Mucosa of gallbladder (tissue), 1 donor: ENCODE measurements at regions not wholly inside any gene's neighbourhood (a gene's known extent, or its start where the extent isn't known, plus 50 kb on each side); places are given as distances from the start of the nearest gene placed in this dataset.

Experiments used
- DNase-seq: peaks from one replicate; pipeline ENCODE4 v3.0.0-alpha.2; 2020; ENCODE audit warnings: low spot score
- donor health status: DM: no; HTN: no; CAD: no.

DNA sequence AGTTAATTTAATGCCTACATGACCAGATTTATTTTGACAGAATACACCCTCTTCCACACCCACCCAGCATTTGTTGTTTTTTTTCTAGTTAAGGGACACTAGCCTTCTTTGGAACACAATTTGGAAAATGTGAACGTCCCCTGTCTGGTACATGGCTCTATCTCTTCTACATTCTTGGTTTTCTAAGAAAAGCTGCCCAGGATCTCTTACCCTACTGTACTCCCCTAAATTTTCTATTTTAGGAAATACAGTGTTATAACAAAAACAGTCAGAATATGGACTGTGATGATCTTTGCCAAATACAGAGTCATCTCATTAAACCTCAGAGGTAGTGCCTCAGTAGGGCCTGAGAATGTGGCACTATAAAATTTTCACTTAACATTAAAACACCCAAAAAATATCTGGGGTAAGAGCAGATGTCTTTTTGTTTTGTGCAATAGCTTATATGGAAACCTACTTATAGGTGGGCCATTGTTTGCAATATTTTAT, 93.1 kb upstream of the SPON1 start:
- DNase-seq = no peak

DNA sequence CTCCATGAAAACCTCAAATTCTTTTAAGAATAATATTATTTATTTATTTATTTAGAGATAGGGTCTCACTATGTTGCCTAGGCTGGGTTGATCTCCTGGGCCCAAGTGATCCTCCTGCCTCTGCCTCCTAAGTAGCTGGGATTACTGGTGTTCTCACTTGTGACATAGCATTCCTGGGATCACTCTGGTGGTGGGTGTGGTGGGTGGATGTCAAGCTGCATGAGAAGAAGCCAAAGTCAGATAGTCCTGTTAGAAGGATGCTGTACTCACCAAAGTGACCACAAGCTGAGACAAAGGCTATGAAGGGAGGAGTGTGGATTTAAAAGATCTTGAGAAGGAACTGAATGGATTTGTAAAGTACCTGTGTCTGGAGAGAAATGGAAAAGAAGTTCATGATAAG, 87.9 kb upstream of the SPON1 start:
- DNase-seq = no peak

DNA sequence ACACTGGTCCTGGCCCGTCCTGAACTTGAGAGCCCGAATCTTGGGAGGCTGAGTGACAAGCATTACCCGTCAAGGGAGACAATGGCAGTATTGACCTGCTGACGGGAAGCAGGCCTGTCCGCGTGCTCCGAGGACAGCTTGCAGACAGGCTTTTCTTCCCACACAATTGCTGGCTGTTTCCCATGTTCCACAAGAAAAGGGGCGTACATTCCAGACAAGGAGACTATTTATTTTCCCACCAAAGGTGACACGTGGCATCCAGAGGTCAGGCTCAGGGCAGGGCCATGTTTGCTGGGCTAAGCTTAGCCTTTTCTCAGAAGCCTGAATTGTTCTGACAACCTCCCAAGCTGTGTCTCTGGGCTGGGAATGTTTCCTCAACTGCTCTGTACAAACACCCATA, 86.9 kb upstream of the SPON1 start:
- DNase-seq = no peak

DNA sequence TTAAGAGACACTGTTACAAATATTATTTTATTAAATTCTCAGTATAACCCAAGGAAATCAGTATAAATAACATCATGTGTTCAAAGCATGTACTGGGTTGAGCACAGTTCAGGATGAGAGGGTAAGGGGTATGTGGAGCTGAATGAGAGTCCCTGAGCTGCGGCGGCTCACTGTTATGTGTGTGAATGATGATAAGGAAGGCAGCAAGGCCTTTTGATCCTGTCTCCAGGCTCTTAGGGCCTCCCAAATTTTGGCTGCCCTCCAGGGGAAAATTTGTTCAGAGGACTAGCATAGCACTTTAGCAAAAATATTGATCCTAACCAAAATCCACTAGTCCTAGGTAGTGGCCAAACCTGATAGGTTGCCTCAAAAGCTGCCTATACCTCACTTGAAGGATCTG, 86.1 kb upstream of the SPON1 start:
- no peak for DNase-seq

DNA sequence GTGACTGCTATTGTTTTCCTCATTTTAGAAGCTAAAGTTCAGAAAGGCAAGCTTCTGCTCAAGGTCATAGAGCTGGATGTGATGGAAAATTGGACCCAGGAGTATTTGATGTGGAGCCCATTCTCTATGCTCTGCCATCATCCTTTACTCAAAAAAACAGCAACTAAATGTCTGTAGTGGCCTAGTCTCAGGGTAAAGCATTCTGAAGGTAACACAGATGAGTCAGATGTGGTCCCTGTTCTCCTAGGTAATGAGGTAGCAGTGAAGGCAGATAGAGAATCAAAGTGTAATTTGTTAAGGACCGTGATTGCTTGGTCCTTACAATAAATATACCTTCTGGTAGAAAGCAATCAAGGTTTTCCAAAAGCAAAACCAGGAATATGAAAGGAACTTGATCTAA, 84.4 kb upstream of the SPON1 start:
- DNase-seq = no peak

DNA sequence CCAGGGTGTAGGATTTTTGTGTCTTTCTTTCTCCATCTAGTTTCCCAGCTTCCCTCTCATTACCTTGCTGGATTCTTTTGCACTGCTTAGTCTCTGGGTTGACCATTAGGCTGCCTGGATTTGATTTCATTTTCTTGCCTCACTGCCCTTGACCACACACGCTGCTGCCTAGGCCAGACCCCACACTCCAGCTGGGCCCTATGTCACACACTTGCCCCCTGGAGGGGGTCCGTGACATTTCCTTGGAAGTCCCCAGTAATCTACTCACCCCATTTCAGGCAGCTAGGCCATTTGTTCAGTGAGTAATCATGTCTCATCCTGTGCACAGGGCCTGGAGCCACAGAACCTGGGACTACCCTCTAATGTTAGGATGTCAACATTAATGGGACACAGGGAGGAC, 81.9 kb upstream of the SPON1 start:
- no peak for DNase-seq

DNA sequence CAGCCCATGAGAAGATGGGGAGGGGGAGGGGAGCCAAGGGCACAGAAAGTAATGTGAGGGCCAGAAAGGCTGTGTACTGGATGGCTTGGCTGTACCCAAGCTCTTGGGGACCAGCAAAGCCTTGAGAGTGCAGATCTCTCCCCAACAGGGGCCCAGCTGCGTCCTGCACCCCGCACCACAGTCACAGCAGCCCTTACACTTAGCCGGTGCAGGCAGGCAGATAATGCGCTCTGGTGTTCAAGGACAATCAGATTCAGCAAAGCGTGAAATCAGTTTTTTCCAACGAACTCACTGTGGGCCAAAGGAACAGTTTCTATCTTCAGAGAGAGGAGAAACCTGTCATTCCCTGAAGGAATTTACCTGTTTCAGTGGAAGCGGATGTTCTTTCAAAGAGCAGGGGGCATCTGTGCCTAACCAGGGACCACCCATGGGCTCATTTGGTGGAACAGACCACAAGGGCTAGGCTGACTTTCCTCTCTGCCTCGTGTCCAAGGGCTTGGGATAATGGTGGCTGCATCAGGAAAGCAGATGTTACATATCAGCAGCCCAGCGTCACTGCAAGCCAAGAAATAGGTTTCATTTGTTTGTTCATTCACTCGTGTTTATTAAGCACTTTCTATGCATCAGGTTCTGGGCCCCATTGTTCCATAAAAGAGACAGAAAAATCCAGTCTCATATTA, 81.2 kb upstream of the SPON1 start:
- no peak for DNase-seq

DNA sequence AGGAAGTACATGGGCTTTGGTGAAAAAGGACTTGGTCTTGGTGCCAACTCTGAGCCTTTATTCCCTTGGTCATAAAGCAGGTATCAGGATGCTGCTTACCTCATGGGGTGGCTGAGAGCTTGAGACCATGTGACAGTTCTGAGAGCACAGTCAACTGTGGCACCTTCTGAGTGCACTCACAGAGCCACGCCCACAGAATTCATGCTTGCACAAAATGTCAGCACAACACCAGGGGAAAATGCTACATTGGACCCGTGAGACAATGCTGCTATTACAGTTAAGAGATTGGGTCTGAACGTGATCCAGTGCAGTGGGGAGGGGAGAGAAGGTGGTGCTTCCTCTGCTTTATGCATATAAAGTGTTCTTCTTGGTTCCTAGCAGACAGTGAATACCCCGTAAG, 79.5 kb upstream of the SPON1 start:
- no peak for DNase-seq

DNA sequence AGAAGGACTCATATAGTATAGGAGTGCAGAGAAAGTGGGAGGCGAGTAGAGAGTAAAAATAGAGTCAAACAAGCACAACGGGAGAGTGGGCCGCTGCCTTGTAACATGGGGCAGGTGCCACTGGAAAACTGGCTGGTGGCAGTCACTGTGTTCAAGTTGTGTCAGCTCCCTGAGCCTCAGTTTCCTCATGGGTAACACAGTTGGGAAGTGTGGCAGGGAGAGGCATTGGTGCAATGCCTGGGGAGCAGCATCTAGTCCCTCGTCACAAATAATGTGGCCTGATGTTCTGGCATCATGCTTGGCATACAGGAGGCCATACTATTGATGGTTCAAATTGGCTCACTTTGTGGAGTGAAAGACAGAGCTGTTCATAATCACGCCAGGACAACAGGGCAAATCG, 78.9 kb upstream of the SPON1 start:
- no peak for DNase-seq

DNA sequence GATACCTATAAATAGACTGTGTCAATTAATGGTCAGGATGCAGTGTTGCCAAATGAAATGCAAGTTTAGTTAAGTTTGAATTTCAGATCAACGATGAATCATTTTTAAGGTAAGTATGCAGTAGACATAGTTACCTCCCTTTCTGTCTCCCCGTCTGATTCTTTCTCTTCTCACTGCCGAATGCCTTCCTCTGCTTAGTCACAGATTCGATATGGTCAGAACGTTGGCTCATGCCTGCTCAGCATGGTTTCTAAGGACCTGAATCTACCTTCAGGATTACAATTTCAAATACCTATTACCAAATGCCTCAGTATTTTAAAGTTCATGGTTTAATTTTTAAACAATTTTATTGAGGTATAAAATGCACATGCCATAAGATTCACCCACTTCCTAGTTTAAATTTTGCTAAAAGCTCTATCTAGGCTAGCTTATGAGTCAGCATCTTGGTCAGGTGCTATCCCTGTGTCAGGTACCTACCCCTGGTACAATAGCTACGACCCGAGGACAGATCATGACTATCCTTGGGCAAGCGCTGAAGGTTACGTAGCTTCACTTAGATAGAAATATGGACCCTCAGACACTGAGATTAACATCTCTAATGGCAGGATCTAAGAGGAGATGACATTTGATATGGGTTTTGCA, 78.2 kb upstream of the SPON1 start:
- no peak for DNase-seq

DNA sequence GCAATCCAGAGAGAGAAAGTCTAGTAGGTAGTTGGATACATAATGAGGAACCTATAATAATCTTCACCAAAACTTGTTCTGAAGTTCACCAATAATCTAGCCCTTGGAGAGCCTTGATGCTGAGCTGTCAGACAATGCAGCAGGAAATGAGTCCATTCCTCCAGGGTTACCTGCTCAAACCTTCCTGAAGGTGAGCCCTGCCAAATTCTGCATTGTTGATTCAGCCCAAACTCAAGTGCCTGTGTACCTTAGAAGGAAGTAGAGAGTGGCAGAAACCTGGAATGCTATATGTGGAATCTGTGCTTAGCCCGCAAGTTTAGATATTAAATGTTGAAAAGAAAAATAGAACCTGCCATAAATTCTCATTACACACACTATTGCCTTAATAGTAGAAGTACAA, 77.4 kb upstream of the SPON1 start:
- DNase-seq = no peak

DNA sequence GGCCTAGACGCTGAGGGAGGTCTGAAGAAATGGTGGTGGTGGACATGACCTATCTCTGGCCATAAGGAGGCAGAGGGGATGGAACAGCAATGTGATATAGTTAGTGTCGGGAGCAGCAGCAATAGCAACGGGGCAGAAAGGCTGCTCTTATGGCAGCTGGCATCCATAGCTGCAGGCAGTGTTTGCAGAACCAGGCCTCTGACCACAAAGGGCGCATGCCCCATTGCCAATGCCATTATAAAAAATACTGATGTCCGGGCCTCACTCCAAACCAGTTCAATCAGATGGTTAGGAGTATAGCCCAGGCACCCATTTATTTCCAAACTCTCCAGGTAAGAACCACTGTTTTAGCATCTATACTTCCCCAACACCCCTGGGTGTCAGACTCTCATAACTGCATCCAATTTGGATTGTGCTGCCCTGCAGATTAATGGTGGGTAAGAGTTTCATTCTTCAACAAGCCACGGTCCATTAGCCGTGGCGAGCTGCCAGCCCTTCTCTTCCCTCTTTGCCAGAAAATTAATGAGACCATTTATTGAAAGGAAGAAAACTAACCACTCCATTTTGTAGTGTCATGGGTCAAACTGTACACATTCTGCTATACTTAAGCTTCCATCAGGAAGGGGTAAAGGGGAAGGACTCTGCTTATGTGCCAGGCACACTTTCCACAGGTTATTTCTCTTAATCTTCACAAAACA, 72.8 kb upstream of the SPON1 start:
- no peak for DNase-seq

DNA sequence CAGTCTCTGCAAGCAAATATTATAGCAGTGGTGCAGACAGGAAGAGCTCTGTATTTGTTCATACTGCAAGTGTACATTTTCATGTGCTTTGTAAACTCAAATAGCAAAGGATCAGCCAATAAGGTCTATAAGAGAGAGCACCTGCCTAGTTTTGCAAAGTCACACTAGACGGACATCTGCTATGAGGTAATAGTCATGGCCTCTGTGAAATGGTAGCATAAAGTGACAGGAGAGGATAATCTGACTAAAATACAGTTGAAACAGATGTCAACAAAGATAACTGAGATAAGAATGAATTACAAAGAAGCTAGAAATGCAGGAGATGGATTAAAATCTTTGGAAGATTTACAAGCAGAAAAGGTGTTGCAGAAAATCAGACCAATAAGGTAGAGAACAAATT, 70.6 kb upstream of the SPON1 start:
- DNase-seq = no peak

DNA sequence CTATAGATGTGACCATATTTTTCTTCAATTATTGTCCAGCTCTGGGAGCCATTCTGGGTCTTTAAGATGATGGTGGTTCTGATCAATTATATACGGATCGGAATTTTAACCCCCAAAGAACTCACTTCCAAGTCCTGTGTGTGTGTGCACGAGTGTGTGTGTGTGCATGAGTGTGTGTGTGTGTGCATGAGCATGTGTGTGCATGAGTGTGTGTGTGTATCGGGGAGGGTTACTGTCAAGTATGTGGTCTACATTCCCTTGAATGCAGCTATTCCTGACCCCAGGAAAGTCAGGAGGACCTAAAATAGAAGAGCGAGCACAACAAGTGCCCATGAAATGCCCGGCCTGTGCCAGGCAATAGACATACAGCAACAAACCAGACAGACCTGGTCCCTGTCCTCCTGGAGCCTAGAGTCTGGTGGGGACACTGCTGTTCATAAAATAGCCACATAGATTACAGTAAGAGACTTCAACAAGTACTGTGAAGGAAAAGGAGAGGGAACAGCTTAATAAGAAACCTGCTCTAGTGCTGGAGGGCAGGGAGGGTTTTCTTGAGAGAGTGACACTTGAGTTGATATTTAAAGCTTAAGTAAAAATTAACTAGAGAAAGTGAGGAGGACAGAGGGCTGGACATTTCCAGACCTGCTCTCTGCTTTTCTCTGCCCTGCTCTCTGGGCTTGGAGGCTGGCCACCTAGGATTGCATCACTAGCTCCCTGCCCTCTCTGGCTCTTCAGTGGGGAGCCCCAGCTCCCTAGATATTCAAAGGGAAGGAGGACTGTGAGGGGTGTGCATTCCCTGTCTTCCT, 66.1 kb upstream of the SPON1 start:
- DNase-seq = peak; percentile 52

DNA sequence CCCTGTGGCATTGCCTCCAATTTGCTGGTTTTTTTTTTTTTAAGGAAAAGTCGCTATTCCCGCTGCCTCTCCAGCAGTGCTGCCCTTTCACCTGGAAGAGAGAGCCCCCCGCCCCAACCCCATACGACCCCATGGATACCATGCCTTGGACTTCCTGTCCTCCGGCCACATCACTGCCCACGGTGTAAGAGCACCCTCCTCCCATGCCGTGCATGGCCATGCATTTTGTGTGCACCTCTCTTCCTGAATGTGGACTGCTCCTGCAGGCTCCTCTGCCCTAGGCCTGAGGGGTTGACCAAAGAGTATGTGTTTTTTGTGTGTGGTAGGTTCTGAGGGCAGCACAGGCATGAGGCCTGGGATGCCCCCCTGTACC, 65.6 kb upstream of the SPON1 start:
- no peak for DNase-seq

DNA sequence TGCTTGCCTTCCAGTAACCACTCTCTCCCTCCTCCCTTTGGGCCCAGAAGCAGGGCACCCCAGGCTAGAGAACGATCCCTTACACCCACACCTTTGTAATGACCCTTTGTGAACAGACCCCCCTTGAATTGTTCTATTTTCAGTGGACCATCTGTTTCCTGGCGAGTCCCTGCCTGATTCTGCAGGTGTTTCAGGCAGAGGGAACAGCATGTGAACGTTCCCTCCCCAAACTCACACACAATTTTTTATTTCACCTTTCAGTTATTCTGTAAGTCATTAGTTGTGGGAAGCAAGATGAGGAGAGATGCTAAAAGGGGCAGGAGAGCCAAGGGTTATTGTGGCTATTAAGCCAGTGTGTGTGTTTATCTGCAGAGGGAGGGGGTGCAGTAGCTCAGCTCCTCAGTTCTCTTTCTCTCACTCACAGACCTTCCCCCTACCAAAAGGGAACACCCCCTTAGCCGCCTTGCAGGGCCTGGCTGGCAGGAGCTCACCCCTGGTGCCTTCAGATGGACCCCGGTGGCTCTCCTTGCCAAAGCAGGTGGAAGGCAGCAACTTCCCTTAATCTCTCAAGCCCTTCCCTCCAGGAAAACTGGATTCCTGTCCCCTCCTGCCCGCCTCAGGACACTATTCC, 64.8 kb upstream of the SPON1 start:
- DNase-seq = no peak

DNA sequence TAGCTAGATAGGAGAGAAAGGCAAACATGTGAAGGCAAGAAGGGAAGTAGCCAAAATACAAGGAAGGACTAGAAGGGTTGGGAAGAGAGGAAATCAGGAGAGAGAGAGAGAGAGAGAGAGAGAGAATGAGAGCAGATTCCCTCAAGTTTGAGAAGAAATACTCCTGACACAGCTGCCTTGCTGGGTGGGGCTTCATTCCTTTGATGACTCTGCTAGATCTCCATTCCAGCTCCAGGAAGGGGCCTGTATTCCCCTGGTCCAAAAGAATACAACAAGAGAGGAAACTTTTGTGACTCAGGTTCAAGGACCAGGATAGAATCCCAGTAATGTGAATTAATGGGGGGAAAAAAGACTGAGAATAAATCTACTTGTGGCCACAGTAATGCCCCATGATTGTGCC, 62.9 kb upstream of the SPON1 start:
- DNase-seq = no peak

DNA sequence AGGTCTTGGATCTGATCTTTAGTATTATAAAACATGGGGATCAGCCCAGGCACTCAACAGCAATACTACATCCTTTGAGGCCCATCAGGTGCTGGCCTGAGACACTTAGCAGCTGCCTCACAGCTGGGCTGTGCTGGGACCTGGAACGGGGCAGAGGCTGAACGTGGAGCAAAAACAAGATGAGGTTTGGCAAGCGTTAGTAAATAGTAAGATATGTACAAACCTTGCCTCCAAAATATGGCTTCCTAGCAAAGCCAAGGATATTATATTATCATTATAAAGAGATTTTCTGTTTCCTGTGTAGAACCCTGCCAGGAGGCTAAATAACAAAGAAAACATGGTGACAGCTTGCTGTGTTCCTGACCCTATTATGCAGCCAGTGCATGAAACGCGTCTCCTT, 60.0 kb upstream of the SPON1 start:
- DNase-seq = no peak

DNA sequence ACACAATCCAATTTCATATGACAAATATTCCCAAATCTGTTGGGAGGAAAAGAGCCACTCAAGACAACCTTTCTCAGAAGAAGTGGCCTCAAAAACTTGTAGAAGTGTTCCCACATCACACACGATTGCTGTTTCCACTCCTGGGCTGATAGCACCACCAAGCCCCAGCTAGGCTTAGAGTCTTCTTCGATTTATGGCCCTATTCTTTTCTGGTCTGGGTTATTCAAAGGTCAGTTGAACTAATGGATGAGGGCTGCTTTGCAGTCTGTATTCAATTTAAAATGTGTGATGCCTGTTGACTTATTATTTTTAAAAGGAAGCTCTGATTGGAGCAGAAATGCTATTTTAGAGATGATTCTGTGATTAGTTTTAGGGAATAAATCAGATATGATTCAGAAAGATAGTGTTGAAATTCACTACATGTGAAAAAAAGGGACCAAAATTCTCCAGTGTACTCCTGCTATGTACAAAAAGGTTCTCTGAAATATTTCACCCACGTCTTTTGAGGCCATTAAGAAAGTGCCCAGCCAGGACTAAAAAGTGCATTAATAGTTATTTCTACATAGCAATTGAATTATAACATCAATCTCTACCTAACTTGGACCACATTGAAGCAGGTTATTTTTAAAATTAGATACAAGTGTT, 57.3 kb upstream of the SPON1 start:
- no peak for DNase-seq

DNA sequence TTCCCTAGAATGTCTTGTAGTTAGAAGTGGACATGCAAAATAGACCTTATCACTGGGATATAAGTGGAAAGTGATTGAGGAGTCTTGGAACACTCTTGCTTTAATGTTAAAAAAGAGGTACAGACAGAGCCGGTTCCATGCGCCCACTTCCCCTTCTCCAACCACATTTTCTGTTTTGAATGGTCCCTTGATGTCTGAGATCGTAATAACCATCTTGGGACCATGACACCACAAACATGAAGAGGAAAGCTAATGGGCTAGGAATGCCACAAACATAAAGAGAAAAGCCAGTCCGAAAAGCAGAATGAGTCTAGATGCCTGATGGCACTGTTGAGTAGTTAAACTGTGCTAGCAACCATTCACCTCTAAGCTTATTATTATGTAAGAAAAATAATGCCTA, 54.8 kb upstream of the SPON1 start:
- DNase-seq = no peak

DNA sequence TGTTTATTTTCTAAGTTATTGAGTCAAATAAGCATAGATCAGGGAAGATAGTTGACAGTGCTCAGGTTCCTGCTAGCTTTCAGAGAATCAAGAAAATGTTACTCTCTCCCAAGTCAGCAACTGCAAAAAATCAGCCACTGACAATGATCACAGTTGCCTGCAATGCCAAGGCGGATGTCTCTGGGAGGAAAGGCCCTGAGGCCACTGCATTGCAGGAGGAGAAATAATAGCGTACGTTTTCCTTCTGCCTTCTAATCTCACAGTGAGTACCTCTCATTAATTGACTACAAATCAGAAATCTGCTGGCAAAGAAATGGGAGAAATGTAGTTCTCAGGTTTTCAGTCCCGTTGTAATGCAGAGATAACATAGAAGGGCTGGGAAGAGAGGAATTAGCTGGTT, 54.0 kb upstream of the SPON1 start:
- no peak for DNase-seq
